NT2/D1 (cell line): ENCODE measurements at regions not wholly inside any gene's neighbourhood (a gene's known extent, or its start where the extent isn't known, plus 50 kb on each side); places are given as distances from the start of the nearest gene placed in this dataset.

ENCODE experiments used
- SUZ12 ChIP-seq: IDR thresholded peaks from 2 replicates; pipeline ENCODE4 v1.6.1; 2011; ENCODE audit not compliant: insufficient read length, insufficient read depth; ENCODE audit errors: extremely low read depth
- YY1 ChIP-seq: IDR thresholded peaks from 2 replicates; pipeline ENCODE4 v1.6.1; 2011; ENCODE audit not compliant: insufficient read length, insufficient read depth
- ZNF274 ChIP-seq: IDR thresholded peaks from 2 replicates; pipeline ENCODE4 v1.6.1; 2011; ENCODE audit warnings: mild to moderate bottlenecking, low read depth, low read length

DNA sequence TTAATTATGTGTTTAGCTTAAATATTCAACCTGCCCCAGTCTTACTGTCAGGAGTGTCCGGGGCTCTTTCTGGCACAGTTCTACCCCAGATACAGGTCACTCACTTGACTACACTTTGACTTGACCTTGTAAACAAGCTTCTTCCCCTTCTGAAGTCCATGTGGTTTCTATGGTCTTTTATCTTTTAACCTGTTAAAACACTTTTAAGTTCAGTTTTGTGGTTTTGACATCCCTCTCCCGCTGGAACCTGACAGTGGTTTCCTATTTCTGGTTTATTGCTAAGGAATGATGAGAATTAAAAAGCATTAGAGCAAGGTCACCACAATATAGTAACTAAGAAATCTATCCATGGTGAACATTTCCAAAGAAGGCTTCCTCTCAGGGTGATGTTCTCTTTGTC, 300.1 kb downstream of the TMEM167A start:
- TF ChIP-seq ZNF274 = no peak
- no peak for TF ChIP-seq YY1
- TF ChIP-seq SUZ12 = no peak
